ENCODE measurements at regions not wholly inside any gene's neighbourhood (a gene's known extent, or its start where the extent isn't known, plus 50 kb on each side); places are given as distances from the start of the nearest gene placed in this dataset.

DNA sequence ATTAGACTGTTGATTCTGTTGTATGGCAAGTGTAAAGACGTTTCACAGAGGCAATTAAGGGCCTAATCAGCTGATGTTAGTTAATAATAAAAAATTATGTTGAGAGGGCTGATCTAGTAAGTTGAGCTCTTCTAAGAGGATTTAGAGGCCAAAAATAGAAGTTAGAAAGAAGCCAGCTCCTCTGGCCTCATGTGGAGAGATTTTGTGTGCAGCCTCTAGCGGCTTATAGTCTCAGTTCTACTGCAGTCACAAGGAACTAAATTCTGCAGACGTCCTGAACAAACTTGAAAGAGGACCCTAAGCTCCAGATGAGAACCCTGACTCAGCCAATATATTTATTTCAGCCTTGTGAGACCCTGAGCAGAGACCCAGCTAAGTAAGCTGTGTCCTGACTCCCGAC is 498.6 kb downstream of the BTBD3 start:
- TF ChIP-seq, protein P1, sequence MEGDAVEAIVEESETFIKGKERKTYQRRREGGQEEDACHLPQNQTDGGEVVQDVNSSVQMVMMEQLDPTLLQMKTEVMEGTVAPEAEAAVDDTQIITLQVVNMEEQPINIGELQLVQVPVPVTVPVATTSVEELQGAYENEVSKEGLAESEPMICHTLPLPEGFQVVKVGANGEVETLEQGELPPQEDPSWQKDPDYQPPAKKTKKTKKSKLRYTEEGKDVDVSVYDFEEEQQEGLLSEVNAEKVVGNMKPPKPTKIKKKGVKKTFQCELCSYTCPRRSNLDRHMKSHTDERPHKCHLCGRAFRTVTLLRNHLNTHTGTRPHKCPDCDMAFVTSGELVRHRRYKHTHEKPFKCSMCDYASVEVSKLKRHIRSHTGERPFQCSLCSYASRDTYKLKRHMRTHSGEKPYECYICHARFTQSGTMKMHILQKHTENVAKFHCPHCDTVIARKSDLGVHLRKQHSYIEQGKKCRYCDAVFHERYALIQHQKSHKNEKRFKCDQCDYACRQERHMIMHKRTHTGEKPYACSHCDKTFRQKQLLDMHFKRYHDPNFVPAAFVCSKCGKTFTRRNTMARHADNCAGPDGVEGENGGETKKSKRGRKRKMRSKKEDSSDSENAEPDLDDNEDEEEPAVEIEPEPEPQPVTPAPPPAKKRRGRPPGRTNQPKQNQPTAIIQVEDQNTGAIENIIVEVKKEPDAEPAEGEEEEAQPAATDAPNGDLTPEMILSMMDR (conservative IDR thresholded peaks at IDR 0.05 in 1 of 2, IDR thresholded peaks at IDR 0.05 in 1 of 2; ENCODE audit: extremely low read depth in 1 of 2, insufficient read depth in 1 of 2, low read depth in 1 of 2, low read length in 2 of 2) = no peak
- no peak for TF ChIP-seq EZH2 (IDR thresholded peaks at IDR 0.05; ENCODE audit: borderline replicate concordance, low read length)
